GM19395 (cell line): ENCODE measurements at regions not wholly inside any gene's neighbourhood (a gene's known extent, or its start where the extent isn't known, plus 50 kb on each side); places are given as distances from the start of the nearest gene placed in this dataset.

Experiments
- ATAC-seq: cut with Tn5 transposase; IDR thresholded peaks from one replicate; pipeline ENCODE4 v1.9.1; 2021; ENCODE audit warnings: mild to moderate bottlenecking, moderate library complexity; ENCODE audit not compliant: unreplicated experiment

GRCh38 chr6:111984516-111985201 lies 69.2 kb upstream of the CCN6 start:
- ATAC-seq = no peak

GRCh38 chr6:111985202-111985731 lies 68.6 kb upstream of the CCN6 start:
- ATAC-seq = no peak

GRCh38 chr6:111986651-111987050 lies 67.3 kb upstream of the CCN6 start:
- no peak for ATAC-seq

- no peak for ATAC-seq
Observed at GRCh38 chr6:111987295-111987694, 66.6 kb upstream of the CCN6 start.

- no peak for ATAC-seq
Observed at GRCh38 chr6:111988926-111989325, 65.0 kb upstream of the CCN6 start.

GRCh38 chr6:111989743-111990142 lies 64.2 kb upstream of the CCN6 start:
- no peak for ATAC-seq

GRCh38 chr6:111990214-111990613 lies 63.7 kb upstream of the CCN6 start:
- ATAC-seq = no peak

- peak; percentile 59 for ATAC-seq
Observed at GRCh38 chr6:111992851-111993250, 61.1 kb upstream of the CCN6 start.

GRCh38 chr6:111993342-111993741 lies 60.6 kb upstream of the CCN6 start:
- ATAC-seq = no peak

- no peak for ATAC-seq
Observed at GRCh38 chr6:111994791-111995190, 59.1 kb upstream of the CCN6 start.

GRCh38 chr6:111995404-111995803 lies 58.5 kb upstream of the CCN6 start:
- ATAC-seq = no peak

- ATAC-seq = no peak
Observed at GRCh38 chr6:111996144-111996865, 57.6 kb upstream of the CCN6 start.

- ATAC-seq = peak; percentile 67
Observed at GRCh38 chr6:111997078-111997852, 56.6 kb upstream of the CCN6 start.

GRCh38 chr6:111997853-111998208 lies 56.1 kb upstream of the CCN6 start:
- no peak for ATAC-seq

GRCh38 chr6:112002307-112002706 lies 51.6 kb upstream of the CCN6 start:
- no peak for ATAC-seq
